ENCODE measurements at regions not wholly inside any gene's neighbourhood (a gene's known extent, or its start where the extent isn't known, plus 50 kb on each side); places are given as distances from the start of the nearest gene placed in this dataset.

DNA sequence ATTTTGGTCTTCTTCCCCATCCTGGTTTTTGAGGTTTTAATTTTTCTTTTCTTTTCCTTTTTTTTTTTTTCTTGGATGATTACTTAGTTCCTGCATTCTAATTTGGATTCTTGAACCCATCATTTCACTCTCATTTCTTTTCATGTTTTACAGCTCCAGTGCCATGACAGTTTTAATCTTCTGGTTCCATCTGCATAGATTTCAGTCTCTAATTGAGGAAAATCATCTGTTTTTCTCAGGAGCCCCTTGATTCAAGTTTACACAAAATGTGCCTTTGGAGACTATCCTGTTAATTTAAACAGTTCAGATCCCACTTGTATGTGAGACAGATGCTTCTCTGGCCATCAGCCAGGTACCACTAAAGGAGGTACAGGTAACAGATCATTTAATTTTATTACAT is 379.9 kb downstream of the PIK3C3 start:
- peaks cover 26 to 34% of the 10 kb centered on the region in 2 experiments for H3K9me3 Mint-ChIP-seq
- H3K4me3 Mint-ChIP-seq: no peak overlapping the region

More for the DNA sequence above, 379.9 kb downstream of the PIK3C3 start:
- Histone ChIP-seq H2AFZ (ENCODE audit: low read length) (no peak overlapping the region), H3K27me3 (ENCODE audit: insufficient read depth, low read length) (no peaks in the 10 kb centered on the region), H3K18ac (ENCODE audit: insufficient read length, low read depth, low read length) (no peak overlapping the region), H4K8ac (replicated peaks; ENCODE audit: insufficient read length, low read depth, low read length) (no peak overlapping the region), H2BK20ac (ENCODE audit: low read depth, low read length, poor library complexity, severe bottlenecking) (no peak overlapping the region), H3K79me2 (ENCODE audit: insufficient read depth, low read length) (no peaks in the 10 kb centered on the region), H3T11ph (ENCODE audit: low read length) (no peak overlapping the region), H3K4ac (ENCODE audit: low read depth, low read length) (no peak overlapping the region), H4K91ac (ENCODE audit: insufficient read length, low read depth, low read length) (no peak overlapping the region), H3K4me1 (ENCODE audit: insufficient read depth, low read length) (peaks cover 1% of the 10 kb centered on the region; the same call in 1 of the 2 replicates), H3K27ac (ENCODE audit: insufficient read length, low read depth, low read length) (no peak overlapping the region), H2BK12ac (ENCODE audit: insufficient read length, low read depth, low read length) (no peak overlapping the region), H3K9ac (ENCODE audit: extremely low read depth, insufficient read length, low read length) (no peak overlapping the region), H2BK5ac (ENCODE audit: insufficient read length, low read length) (no peak overlapping the region), H3K9me3 (ENCODE audit: control insufficient read depth, low read depth, low read length) (peaks cover 11% of the 10 kb centered on the region), H3K14ac (ENCODE audit: insufficient read depth, low read length) (no peak overlapping the region), H4K20me1 (ENCODE audit: control insufficient read depth, insufficient read depth, insufficient read length) (no peaks in the 10 kb centered on the region), H3K4me2 (ENCODE audit: insufficient read depth, insufficient read length, low read length) (no peak overlapping the region), H2BK15ac (ENCODE audit: low read depth, low read length) (no peak overlapping the region), H2AK5ac (ENCODE audit: insufficient read length, low read length) (no peak overlapping the region), H4K5ac (ENCODE audit: insufficient read length, low read depth, low read length) (no peak overlapping the region), H3K23ac (ENCODE audit: insufficient read length, low read depth, low read length) (no peak overlapping the region), H3K79me1 (ENCODE audit: insufficient read depth, low read depth, low read length, poor library complexity, severe bottlenecking) (no peaks in the 10 kb centered on the region), H3K56ac (ENCODE audit: insufficient read length, low read depth, low read length) (no peak overlapping the region), H3K23me2 (ENCODE audit: insufficient read length, low read depth, low read length, poor library complexity, severe bottlenecking) (no peaks in the 10 kb centered on the region), H2BK120ac (ENCODE audit: low read depth, low read length, poor library complexity, severe bottlenecking) (no peak overlapping the region)
- Mint-ChIP-seq H3K27me3 (ENCODE audit: low read depth) (peaks cover 1% of the 10 kb centered on the region; the same call in 1 of the 2 replicates), H3K27ac (no peak overlapping the region), H3K4me1 (peaks cover 24 to 25% of the 10 kb centered on the region in 2 experiments), H3K36me3 (ENCODE audit: insufficient read depth in 1 of 3, low read depth in 3 of 3) (peaks cover 18 to 39% (median 25%) of the 10 kb centered on the region in 3 experiments)
- no peak for DNase-seq
- TF ChIP-seq, protein P1, sequence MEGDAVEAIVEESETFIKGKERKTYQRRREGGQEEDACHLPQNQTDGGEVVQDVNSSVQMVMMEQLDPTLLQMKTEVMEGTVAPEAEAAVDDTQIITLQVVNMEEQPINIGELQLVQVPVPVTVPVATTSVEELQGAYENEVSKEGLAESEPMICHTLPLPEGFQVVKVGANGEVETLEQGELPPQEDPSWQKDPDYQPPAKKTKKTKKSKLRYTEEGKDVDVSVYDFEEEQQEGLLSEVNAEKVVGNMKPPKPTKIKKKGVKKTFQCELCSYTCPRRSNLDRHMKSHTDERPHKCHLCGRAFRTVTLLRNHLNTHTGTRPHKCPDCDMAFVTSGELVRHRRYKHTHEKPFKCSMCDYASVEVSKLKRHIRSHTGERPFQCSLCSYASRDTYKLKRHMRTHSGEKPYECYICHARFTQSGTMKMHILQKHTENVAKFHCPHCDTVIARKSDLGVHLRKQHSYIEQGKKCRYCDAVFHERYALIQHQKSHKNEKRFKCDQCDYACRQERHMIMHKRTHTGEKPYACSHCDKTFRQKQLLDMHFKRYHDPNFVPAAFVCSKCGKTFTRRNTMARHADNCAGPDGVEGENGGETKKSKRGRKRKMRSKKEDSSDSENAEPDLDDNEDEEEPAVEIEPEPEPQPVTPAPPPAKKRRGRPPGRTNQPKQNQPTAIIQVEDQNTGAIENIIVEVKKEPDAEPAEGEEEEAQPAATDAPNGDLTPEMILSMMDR (conservative IDR thresholded peaks at IDR 0.05): no peak
